ENCODE measurements at regions not wholly inside any gene's neighbourhood (a gene's known extent, or its start where the extent isn't known, plus 50 kb on each side); places are given as distances from the start of the nearest gene placed in this dataset.

- TF ChIP-seq ETS1 (IDR thresholded peaks at IDR 0.05) (no peak), EZH2 (IDR thresholded peaks at IDR 0.05; ENCODE audit: low read depth, unreplicated experiment) (no peak), NANOG (IDR thresholded peaks at IDR 0.05; ENCODE audit: borderline replicate concordance) (no peak), POLR2AphosphoS5 (IDR thresholded peaks at IDR 0.05; ENCODE audit: low read depth) (no peak), STAT1 (IDR thresholded peaks at IDR 0.05; ENCODE audit: unreplicated experiment) (no peak), CREB1 (CRISPR knock-in tag; IDR thresholded peaks at IDR 0.05; ENCODE audit: low read depth) (no peak), JUNB (IDR thresholded peaks at IDR 0.05; ENCODE audit: unreplicated experiment) (no peak), EZH2phosphoT487 (IDR thresholded peaks at IDR 0.05; ENCODE audit: unreplicated experiment) (no peak)
- TF ChIP-seq, protein P1, sequence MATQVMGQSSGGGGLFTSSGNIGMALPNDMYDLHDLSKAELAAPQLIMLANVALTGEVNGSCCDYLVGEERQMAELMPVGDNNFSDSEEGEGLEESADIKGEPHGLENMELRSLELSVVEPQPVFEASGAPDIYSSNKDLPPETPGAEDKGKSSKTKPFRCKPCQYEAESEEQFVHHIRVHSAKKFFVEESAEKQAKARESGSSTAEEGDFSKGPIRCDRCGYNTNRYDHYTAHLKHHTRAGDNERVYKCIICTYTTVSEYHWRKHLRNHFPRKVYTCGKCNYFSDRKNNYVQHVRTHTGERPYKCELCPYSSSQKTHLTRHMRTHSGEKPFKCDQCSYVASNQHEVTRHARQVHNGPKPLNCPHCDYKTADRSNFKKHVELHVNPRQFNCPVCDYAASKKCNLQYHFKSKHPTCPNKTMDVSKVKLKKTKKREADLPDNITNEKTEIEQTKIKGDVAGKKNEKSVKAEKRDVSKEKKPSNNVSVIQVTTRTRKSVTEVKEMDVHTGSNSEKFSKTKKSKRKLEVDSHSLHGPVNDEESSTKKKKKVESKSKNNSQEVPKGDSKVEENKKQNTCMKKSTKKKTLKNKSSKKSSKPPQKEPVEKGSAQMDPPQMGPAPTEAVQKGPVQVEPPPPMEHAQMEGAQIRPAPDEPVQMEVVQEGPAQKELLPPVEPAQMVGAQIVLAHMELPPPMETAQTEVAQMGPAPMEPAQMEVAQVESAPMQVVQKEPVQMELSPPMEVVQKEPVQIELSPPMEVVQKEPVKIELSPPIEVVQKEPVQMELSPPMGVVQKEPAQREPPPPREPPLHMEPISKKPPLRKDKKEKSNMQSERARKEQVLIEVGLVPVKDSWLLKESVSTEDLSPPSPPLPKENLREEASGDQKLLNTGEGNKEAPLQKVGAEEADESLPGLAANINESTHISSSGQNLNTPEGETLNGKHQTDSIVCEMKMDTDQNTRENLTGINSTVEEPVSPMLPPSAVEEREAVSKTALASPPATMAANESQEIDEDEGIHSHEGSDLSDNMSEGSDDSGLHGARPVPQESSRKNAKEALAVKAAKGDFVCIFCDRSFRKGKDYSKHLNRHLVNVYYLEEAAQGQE (IDR thresholded peaks at IDR 0.05; ENCODE audit: unreplicated experiment), result no peak
Observed at GRCh38 chr3:82265747-82266146, 504.3 kb upstream of the GBE1 start (continued).

- Mint-ChIP-seq H3K4me1 (peaks cover 13% of the 10 kb centered on the region; the same call in 2 of the 3 replicates), H3K27ac (peak overlapping the region; percentile 54), H3K4me3 (no peak overlapping the region), H3K27me3 (ENCODE audit: insufficient read depth, low read depth, poor library complexity) (peaks cover 2% of the 10 kb centered on the region), H3K9me3 (no peaks in the 10 kb centered on the region; the same call in 2 of the 3 replicates), H3K36me3 (ENCODE audit: low read depth) (peaks cover 2% of the 10 kb centered on the region; the same call in 2 of the 3 replicates)
- H3K4me2 ChIP-seq, result no peak overlapping the region
- H3K9me2 ChIP-seq (ENCODE audit: insufficient read depth), result no peaks in the 10 kb centered on the region
- no peaks in the 10 kb centered on the region for H3K36me3 ChIP-seq (ENCODE audit: insufficient read depth)
- H3K79me2 ChIP-seq (replicated peaks; ENCODE audit: insufficient read depth), result no peaks in the 10 kb centered on the region
- H3K27ac ChIP-seq (ENCODE audit: low read depth), result no peak overlapping the region
- H3F3A ChIP-seq (replicated peaks; ENCODE audit: low read depth), result no peaks in the 10 kb centered on the region
- no peaks in the 10 kb centered on the region for H4K20me1 ChIP-seq (replicated peaks; ENCODE audit: insufficient read depth)
- H3K27me3 ChIP-seq (ENCODE audit: insufficient read depth), result no peaks in the 10 kb centered on the region
- peaks cover 11% of the 10 kb centered on the region; the same call in 1 of the 2 replicates for H3K4me1 ChIP-seq (ENCODE audit: insufficient read depth)
- H3K4me3 ChIP-seq, result no peak overlapping the region
- H2AFZ ChIP-seq, result no peak overlapping the region
- no peak for DNase-seq (ENCODE audit: low spot score)
- ATAC-seq, result no peak
- TF ChIP-seq ZNF462 (CRISPR knock-in tag; IDR thresholded peaks at IDR 0.05), result no peak
- TF ChIP-seq EZH2phosphoT487 (IDR thresholded peaks at IDR 0.05; ENCODE audit: unreplicated experiment), result no peak
- TF ChIP-seq NANOG (IDR thresholded peaks at IDR 0.05; ENCODE audit: borderline replicate concordance), result no peak
- TF ChIP-seq ZNF331 (CRISPR knock-in tag; IDR thresholded peaks at IDR 0.05; ENCODE audit: low read depth), result no peak
- TF ChIP-seq POLR2AphosphoS5 (IDR thresholded peaks at IDR 0.05; ENCODE audit: low read depth), result no peak
- TF ChIP-seq, protein P1 (IDR thresholded peaks at IDR 0.05; ENCODE audit: unreplicated experiment), result no peak
Observed at GRCh38 chr3:82262193-82262592, 500.7 kb upstream of the GBE1 start.
